H9 (cell line): ENCODE measurements at regions not wholly inside any gene's neighbourhood (a gene's known extent, or its start where the extent isn't known, plus 50 kb on each side); places are given as distances from the start of the nearest gene placed in this dataset.

ENCODE experiments used
- DNase-seq: peaks from one replicate; pipeline ENCODE4 v3.0.0-alpha.2; 2017
- H2AFZ ChIP-seq: one replicate; pipeline ENCODE4 v1.6.1; 2013; ENCODE audit warnings: mild to moderate bottlenecking, low read length, control low read depth, moderate library complexity
- H2AK5ac ChIP-seq: 2 replicates; pipeline ENCODE4 v1.6.1; 2013; ENCODE audit warnings: low read length, control low read depth, mixed read lengths; ENCODE audit not compliant: insufficient read length
- H2BK120ac ChIP-seq: one replicate; pipeline ENCODE4 v1.6.1; 2013; ENCODE audit warnings: low read depth, mild to moderate bottlenecking, low read length, control low read depth, inconsistent platforms; ENCODE audit not compliant: poor library complexity, severe bottlenecking
- H2BK12ac ChIP-seq: 2 replicates; pipeline ENCODE4 v1.6.1; 2013; ENCODE audit warnings: low read length, control low read depth, mixed read lengths, low read depth; ENCODE audit not compliant: insufficient read length
- H2BK15ac ChIP-seq: 2 replicates; pipeline ENCODE4 v1.6.1; 2013; ENCODE audit warnings: low read depth, low read length, control low read depth
- H2BK20ac ChIP-seq: one replicate; pipeline ENCODE4 v1.6.1; 2013; ENCODE audit warnings: low read depth, mild to moderate bottlenecking, low read length, control low read depth, inconsistent platforms; ENCODE audit not compliant: poor library complexity, severe bottlenecking
- H2BK5ac ChIP-seq: 2 replicates; pipeline ENCODE4 v1.6.1; 2013; ENCODE audit warnings: low read length, control low read depth, mixed read lengths; ENCODE audit not compliant: insufficient read length
- H3K14ac ChIP-seq: 2 replicates; pipeline ENCODE4 v1.6.1; 2013; ENCODE audit warnings: low read length, control low read depth; ENCODE audit not compliant: insufficient read depth
- H3K18ac ChIP-seq: 2 replicates; pipeline ENCODE4 v1.6.1; 2013; ENCODE audit warnings: low read depth, mild to moderate bottlenecking, mixed read lengths, low read length, control low read depth; ENCODE audit not compliant: insufficient read length
- H3K23ac ChIP-seq: 2 replicates; pipeline ENCODE4 v1.6.1; 2013; ENCODE audit warnings: low read length, control low read depth, mixed read lengths, low read depth; ENCODE audit not compliant: insufficient read length
- H3K23me2 ChIP-seq: 2 replicates; pipeline ENCODE4 v1.6.1; 2013; ENCODE audit warnings: low read depth, mild to moderate bottlenecking, mixed read lengths, low read length, control low read depth; ENCODE audit not compliant: insufficient read length, poor library complexity, severe bottlenecking
- H3K27ac ChIP-seq: 2 replicates; pipeline ENCODE4 v1.5.1; 2013; ENCODE audit warnings: low read length, control low read depth, mixed read lengths, low read depth; ENCODE audit not compliant: insufficient read length
- H3K27me3 ChIP-seq: 2 replicates; pipeline ENCODE4 v1.6.1; 2013; ENCODE audit warnings: low read length, control low read depth, inconsistent platforms; ENCODE audit not compliant: insufficient read depth
- H3K4ac ChIP-seq: 2 replicates; pipeline ENCODE4 v1.6.1; 2013; ENCODE audit warnings: low read depth, mild to moderate bottlenecking, control low read depth, inconsistent platforms, low read length, moderate library complexity
- H3K4me1 ChIP-seq: 2 replicates; pipeline ENCODE4 v1.6.1; 2013; ENCODE audit warnings: low read length, control low read depth, inconsistent platforms; ENCODE audit not compliant: insufficient read depth
- H3K4me2 ChIP-seq: 2 replicates; pipeline ENCODE4 v1.6.1; 2013; ENCODE audit warnings: low read length, control low read depth, mixed read lengths; ENCODE audit not compliant: insufficient read length, insufficient read depth
- H3K56ac ChIP-seq: 2 replicates; pipeline ENCODE4 v1.6.1; 2013; ENCODE audit warnings: low read depth, mild to moderate bottlenecking, mixed read lengths, low read length, control low read depth; ENCODE audit not compliant: insufficient read length
- H3K79me1 ChIP-seq: 2 replicates; pipeline ENCODE4 v1.6.1; 2013; ENCODE audit warnings: low read depth, mild to moderate bottlenecking, moderate library complexity, low read length, control low read depth, inconsistent platforms; ENCODE audit not compliant: insufficient read depth, poor library complexity, severe bottlenecking
- H3K79me2 ChIP-seq: 2 replicates; pipeline ENCODE4 v1.6.1; 2013; ENCODE audit warnings: low read length, control low read depth, inconsistent platforms; ENCODE audit not compliant: insufficient read depth
- H3K9ac ChIP-seq: 2 replicates; pipeline ENCODE4 v1.6.1; 2013; ENCODE audit warnings: low read length, control low read depth, mixed read lengths; ENCODE audit not compliant: insufficient read length; ENCODE audit errors: extremely low read depth
- H3K9me3 ChIP-seq: one replicate; pipeline ENCODE4 v1.6.1; 2013; ENCODE audit warnings: low read depth, low read length, inconsistent platforms; ENCODE audit not compliant: control insufficient read depth
- H3T11ph ChIP-seq: one replicate; pipeline ENCODE4 v1.6.1; 2013; ENCODE audit warnings: mild to moderate bottlenecking, low read length, control low read depth, inconsistent platforms
- H4K20me1 ChIP-seq: one replicate; pipeline ENCODE4 v1.6.1; 2013; ENCODE audit not compliant: control insufficient read depth, insufficient read length, insufficient read depth
- H4K5ac ChIP-seq: 2 replicates; pipeline ENCODE4 v1.6.1; 2013; ENCODE audit warnings: low read depth, mild to moderate bottlenecking, mixed read lengths, low read length, control low read depth; ENCODE audit not compliant: insufficient read length
- H4K8ac ChIP-seq: replicated peaks from 2 replicates; pipeline ENCODE4 v1.6.1; 2013; ENCODE audit warnings: low read length, control low read depth, mixed read lengths, low read depth; ENCODE audit not compliant: insufficient read length
- H4K91ac ChIP-seq: 2 replicates; pipeline ENCODE4 v1.6.1; 2013; ENCODE audit warnings: low read depth, mild to moderate bottlenecking, moderate library complexity, mixed read lengths, low read length, control low read depth; ENCODE audit not compliant: insufficient read length
- H3K27ac Mint-ChIP-seq, 3 experiments: 2 replicates in 2 of 3; 3 replicates in 1 of 3; pipeline ENCODE4 v1.8.0; 2020 to 2021; ENCODE audit warnings: mixed read lengths in 3 of 3, mild to moderate bottlenecking in 1 of 3, moderate library complexity in 1 of 3
- H3K27me3 Mint-ChIP-seq: 2 replicates; pipeline ENCODE4 v1.8.0; 2021; ENCODE audit warnings: low read depth, mild to moderate bottlenecking, moderate library complexity, mixed read lengths
- H3K36me3 Mint-ChIP-seq, 3 experiments: 2 replicates in 2 of 3; 3 replicates in 1 of 3; pipeline ENCODE4 v1.8.0; 2020 to 2021; ENCODE audit warnings: low read depth in 3 of 3, mixed read lengths in 3 of 3; ENCODE audit not compliant: insufficient read depth in 1 of 3
- H3K4me1 Mint-ChIP-seq, 2 experiments: 2 replicates each; pipeline ENCODE4 v1.8.0; 2020; ENCODE audit warnings: mixed read lengths in 2 of 2
- H3K4me3 Mint-ChIP-seq, 2 experiments: 2 replicates in 1 of 2; 3 replicates in 1 of 2; pipeline ENCODE4 v1.8.0; 2020 to 2021; ENCODE audit warnings: mild to moderate bottlenecking in 2 of 2, mixed read lengths in 2 of 2, moderate library complexity in 1 of 2
- H3K9me3 Mint-ChIP-seq, 2 experiments: 2 replicates in 1 of 2; 3 replicates in 1 of 2; pipeline ENCODE4 v1.8.0; 2020; ENCODE audit warnings: mild to moderate bottlenecking in 2 of 2, mixed read lengths in 2 of 2, moderate library complexity in 1 of 2
- CTCF ChIP-seq: fragments of 200-600 bp; sonication (generic); conservative IDR thresholded peaks from 3 replicates; pipeline ENCODE4 v1.8.0; 2021; ENCODE audit warnings: antibody characterized with exemption, mild to moderate bottlenecking

- no peak overlapping the region for H3K27ac ChIP-seq
These were observed 88.6 kb upstream of the CDYL start for GRCh38 chr6:4687656-4687988.

More at GRCh38 chr6:4687656-4687988, 88.6 kb upstream of the CDYL start:
- no peak for DNase-seq
- Histone ChIP-seq H3K4ac (no peak overlapping the region), H3T11ph (no peak overlapping the region), H3K27me3 (no peaks in the 10 kb centered on the region), H4K8ac (no peak overlapping the region), H2BK15ac (no peak overlapping the region), H3K79me2 (no peaks in the 10 kb centered on the region), H2AK5ac (no peak overlapping the region), H2BK20ac (no peak overlapping the region), H3K79me1 (no peaks in the 10 kb centered on the region), H3K23ac (no peak overlapping the region), H3K9ac (no peak overlapping the region), H3K23me2 (no peaks in the 10 kb centered on the region), H3K18ac (no peak overlapping the region), H2BK5ac (no peak overlapping the region), H2BK120ac (no peak overlapping the region), H3K14ac (no peak overlapping the region), H3K56ac (no peak overlapping the region), H4K91ac (no peak overlapping the region), H3K9me3 (no peaks in the 10 kb centered on the region), H4K5ac (no peak overlapping the region), H4K20me1 (no peaks in the 10 kb centered on the region), H2AFZ (no peak overlapping the region), H3K4me2 (no peak overlapping the region), H3K4me1 (no peaks in the 10 kb centered on the region), H2BK12ac (no peak overlapping the region)
- H3K4me1 Mint-ChIP-seq, result peaks cover 0 to 6% of the 10 kb centered on the region in 2 experiments; a peak in 3 of 4 replicates
- TF ChIP-seq CTCF, result no peak
- H3K36me3 Mint-ChIP-seq, result peaks cover 0 to 4% (median 0%) of the 10 kb centered on the region in 3 experiments; a peak in 1 of 7 replicates
- no peak overlapping the region for H3K27ac Mint-ChIP-seq
- H3K27me3 Mint-ChIP-seq, result peaks cover 11% of the 10 kb centered on the region
- no peak overlapping the region for H3K4me3 Mint-ChIP-seq
- H3K9me3 Mint-ChIP-seq, result peaks cover under 1 to 1% of the 10 kb centered on the region in 2 experiments; a peak in 4 of 5 replicates
